PC-9 (cell line): ENCODE measurements at regions not wholly inside any gene's neighbourhood (a gene's known extent, or its start where the extent isn't known, plus 50 kb on each side); places are given as distances from the start of the nearest gene placed in this dataset.

ENCODE experiments used
- BruUV-seq: library from RNA; stranded (reverse); fragments of 400-500 nt; replicated peaks from 2 replicates; lab custom pipeline; 2021; lab: Mats Ljungman, UMichigan
- CTCF ChIA-PET: fragments of 300-600 bp; sonication (Branson Sonifier 250); formaldehyde crosslinking; loops from one replicate; lab custom pipeline; 2022; ENCODE audit warnings: antibody characterized with exemption; lab: Charles Lee
- POLR2A ChIA-PET: fragments of 300-600 bp; sonication (Branson Sonifier 250); formaldehyde crosslinking; loops from one replicate; lab custom pipeline; 2022; ENCODE audit warnings: antibody characterized with exemption; ENCODE audit not compliant: unreplicated experiment; lab: Charles Lee
- DNase-seq, 2 experiments: peaks; one replicate each; pipeline versions ENCODE4 v3.0.0 to v3.0.0-alpha.2; 2015 to 2022; ENCODE audit warnings: mixed read lengths in 1 of 2
- H2AFZ ChIP-seq: fragments of 200-600 bp; sonication (generic); 2 replicates; pipeline ENCODE4 v1.8.1; 2017; ENCODE audit warnings: antibody characterized with exemption
- H3F3A ChIP-seq: fragments of 200-600 bp; sonication (generic); 2 replicates; pipeline ENCODE4 v1.8.1; 2017; ENCODE audit warnings: antibody characterized with exemption, mild to moderate bottlenecking, low read depth; ENCODE audit not compliant: insufficient read depth
- H3K27ac ChIP-seq: fragments of 200-600 bp; sonication (generic); 2 replicates; pipeline ENCODE4 v1.6.1; 2016; ENCODE audit warnings: mixed run types
- H3K27me3 ChIP-seq: fragments of 200-600 bp; sonication (generic); 2 replicates; pipeline ENCODE4 v1.6.1; 2016; ENCODE audit warnings: low read depth, mixed run types; ENCODE audit not compliant: insufficient read depth
- H3K36me3 ChIP-seq: fragments of 200-600 bp; sonication (generic); 2 replicates; pipeline ENCODE4 v1.6.1; 2016; ENCODE audit warnings: low read depth, mixed run types
- H3K4me1 ChIP-seq: fragments of 200-600 bp; sonication (generic); replicated peaks from 2 replicates; pipeline ENCODE4 v1.6.1; 2016; ENCODE audit warnings: mixed run types; ENCODE audit not compliant: insufficient read depth
- H3K4me2 ChIP-seq: fragments of 200-600 bp; sonication (generic); 2 replicates; pipeline ENCODE4 v1.6.1; 2017; ENCODE audit warnings: mixed run types
- H3K4me3 ChIP-seq: fragments of 200-600 bp; sonication (generic); 2 replicates; pipeline ENCODE4 v1.6.1; 2016; ENCODE audit warnings: mixed run types
- H3K79me2 ChIP-seq: fragments of 200-600 bp; sonication (generic); 2 replicates; pipeline ENCODE4 v1.6.1; 2017; ENCODE audit warnings: low read depth, mixed run types
- H3K9me2 ChIP-seq: fragments of 200-600 bp; sonication (generic); 2 replicates; pipeline ENCODE4 v1.8.1; 2017; ENCODE audit warnings: mild to moderate bottlenecking; ENCODE audit not compliant: insufficient read depth
- H3K9me3 ChIP-seq: fragments of 200-600 bp; sonication (generic); 2 replicates; pipeline ENCODE4 v1.8.1; 2016; ENCODE audit warnings: low read depth; ENCODE audit not compliant: insufficient read depth
- H4K20me1 ChIP-seq: fragments of 200-600 bp; sonication (generic); 2 replicates; pipeline ENCODE4 v1.8.1; 2017; ENCODE audit not compliant: insufficient read depth
- CTCF ChIP-seq: fragments of 200-600 bp; sonication (generic); conservative IDR thresholded peaks from 2 replicates; pipeline ENCODE4 v1.6.1; 2017; ENCODE audit warnings: mixed run types, antibody characterized with exemption, mild to moderate bottlenecking, moderate library complexity
- EZH2 ChIP-seq: fragments of 200-600 bp; sonication (generic); IDR thresholded peaks from 2 replicates; pipeline ENCODE4 v1.8.0; 2017; ENCODE audit warnings: antibody characterized with exemption, low read depth
- intact Hi-C: fragments of 100-400 bp; cut with micrococcal nuclease; formaldehyde crosslinking; loops from one replicate; pipeline ENCODE4 v1.10.0; 2022; ENCODE audit not compliant: unreplicated experiment

- Histone ChIP-seq H3K4me3 (no peak overlapping the region), H3K9me2 (no peaks in the 10 kb centered on the region), H3K9me3 (no peaks in the 10 kb centered on the region), H3F3A (no peaks in the 10 kb centered on the region), H3K36me3 (no peaks in the 10 kb centered on the region), H4K20me1 (no peaks in the 10 kb centered on the region), H3K79me2 (no peaks in the 10 kb centered on the region), H3K27me3 (no peaks in the 10 kb centered on the region), H3K27ac (no peak overlapping the region), H2AFZ (no peak overlapping the region), H3K4me1 (no peaks in the 10 kb centered on the region), H3K4me2 (no peak overlapping the region)
- DNase-seq: no peak
- TF ChIP-seq EZH2 (no peak), CTCF (no peak)
- BruUV-seq: no TSS peak
- POLR2A ChIA-PET: no interaction called here
- intact Hi-C loops: no loop called here
- CTCF ChIA-PET: no interaction called here
These were observed 192.8 kb upstream of the LNX1 start for GRCh38 chr4:53784112-53784511.

GRCh38 chr4:53783208-53783859 lies 192.0 kb upstream of the LNX1 start:
- DNase-seq: no peak
- no TSS peak for BruUV-seq
- Histone ChIP-seq H3K36me3 (no peaks in the 10 kb centered on the region), H3K4me1 (no peaks in the 10 kb centered on the region), H3K9me3 (no peaks in the 10 kb centered on the region), H3F3A (no peaks in the 10 kb centered on the region), H3K27ac (no peak overlapping the region), H3K4me3 (no peak overlapping the region), H3K27me3 (no peaks in the 10 kb centered on the region), H3K79me2 (no peaks in the 10 kb centered on the region), H3K4me2 (no peak overlapping the region), H2AFZ (no peak overlapping the region), H4K20me1 (no peaks in the 10 kb centered on the region), H3K9me2 (no peaks in the 10 kb centered on the region)
- intact Hi-C loops: no loop called here
- ChIA-PET CTCF (no interaction called here), POLR2A (no interaction called here)
- TF ChIP-seq EZH2: no peak
- no peak for TF ChIP-seq CTCF

GRCh38 chr4:53782458-53782845 lies 191.2 kb upstream of the LNX1 start:
- no peak for DNase-seq
- intact Hi-C loops: no loop called here
- Histone ChIP-seq H3F3A (no peaks in the 10 kb centered on the region), H3K4me2 (no peak overlapping the region), H3K36me3 (no peaks in the 10 kb centered on the region), H3K9me3 (no peaks in the 10 kb centered on the region), H3K79me2 (no peaks in the 10 kb centered on the region), H3K27ac (no peak overlapping the region), H4K20me1 (no peaks in the 10 kb centered on the region), H3K4me3 (no peak overlapping the region), H2AFZ (no peak overlapping the region), H3K9me2 (no peaks in the 10 kb centered on the region), H3K27me3 (no peaks in the 10 kb centered on the region), H3K4me1 (no peaks in the 10 kb centered on the region)
- TF ChIP-seq EZH2: no peak
- no peak for TF ChIP-seq CTCF
- POLR2A ChIA-PET: no interaction called here
- no TSS peak for BruUV-seq
- CTCF ChIA-PET: no interaction called here
